ENCODE measurements at regions not wholly inside any gene's neighbourhood (a gene's known extent, or its start where the extent isn't known, plus 50 kb on each side); places are given as distances from the start of the nearest gene placed in this dataset.

- TF ChIP-seq CTCF (IDR thresholded peaks at IDR 0.05) (no peak), NR3C1 (CRISPR knock-in tag; conservative IDR thresholded peaks at IDR 0.05; ENCODE audit: low read depth) (no peak), ZNF317 (CRISPR knock-in tag; IDR thresholded peaks at IDR 0.05; ENCODE audit: borderline replicate concordance, low read depth) (no peak), NFYB (CRISPR knock-in tag; conservative IDR thresholded peaks at IDR 0.05; ENCODE audit: low read depth) (no peak), E2F1 (CRISPR knock-in tag; IDR thresholded peaks at IDR 0.05) (no peak), SOX15 (CRISPR knock-in tag; IDR thresholded peaks at IDR 0.05) (no peak), NFE2L1 (CRISPR knock-in tag; IDR thresholded peaks at IDR 0.05) (no peak), ESRRA (CRISPR knock-in tag; IDR thresholded peaks at IDR 0.05; ENCODE audit: borderline replicate concordance) (no peak), MAX (CRISPR knock-in tag; IDR thresholded peaks at IDR 0.05) (no peak), CREM (CRISPR knock-in tag; IDR thresholded peaks at IDR 0.05) (no peak), ZNF121 (CRISPR knock-in tag; IDR thresholded peaks at IDR 0.05) (no peak)
These were observed 295.5 kb upstream of the HS3ST5 start for GRCh38 chr6:114638341-114638740.
